HCT116 (cell line): ENCODE measurements at regions not wholly inside any gene's neighbourhood (a gene's known extent, or its start where the extent isn't known, plus 50 kb on each side); places are given as distances from the start of the nearest gene placed in this dataset.

Source experiments
- ATAC-seq: fragments of 200-7000 bp; cut with Tn5 transposase; 2 replicates; pipeline ENCODE4 v1.9.1; 2020; ENCODE audit warnings: mild to moderate bottlenecking, moderate library complexity
- BruUV-seq: library from RNA; stranded (reverse); fragments of 400-500 nt; replicated peaks from 2 replicates; lab custom pipeline; 2021; lab: Mats Ljungman, UMichigan
- CTCF ChIA-PET: fragments of 300-600 bp; sonication (Branson Sonifier 250); formaldehyde crosslinking; loops from one replicate; lab custom pipeline; 2021; ENCODE audit warnings: antibody characterized with exemption; lab: Charles Lee
- POLR2A ChIA-PET: fragments of 300-600, 350-600 bp; sonication (Branson Sonifier 250); formaldehyde crosslinking; loops from one replicate; lab custom pipeline; 2021; ENCODE audit warnings: antibody characterized with exemption; lab: Charles Lee
- RAD21 ChIA-PET, 2 experiments: fragments of 300-600 bp; sonication (Branson Sonifier 250); formaldehyde crosslinking; loops; one replicate each; lab custom pipeline; 2023; ENCODE audit warnings: low total read pairs in 2 of 2; ENCODE audit not compliant: uncharacterized antibody in 2 of 2, unreplicated experiment in 2 of 2, low non-redundant PET in 1 of 2; lab: Charles Lee
- DNase-seq: peaks from one replicate; pipeline ENCODE4 v3.0.0-alpha.2; 2010; ENCODE audit warnings: low read depth, low spot score
- H2AFZ ChIP-seq: fragments of 200-600 bp; shearing (Covaris generic), sonication (generic); 2 replicates; pipeline ENCODE4 v1.6.1; 2017; ENCODE audit warnings: low read depth, mixed run types, mixed read lengths, antibody characterized with exemption, low read length; ENCODE audit not compliant: poor library complexity, severe bottlenecking
- H3K27ac ChIP-seq: 2 replicates; pipeline ENCODE4 v1.5.1; 2012; ENCODE audit warnings: low read depth, low read length
- H3K27me3 ChIP-seq: fragments of 200-600 bp; sonication (generic); 2 replicates; pipeline ENCODE4 v1.6.1; 2016; ENCODE audit warnings: mixed run types, low read length, mixed read lengths; ENCODE audit not compliant: insufficient read depth
- H3K36me3 ChIP-seq, 2 experiments: fragments of 200-500 bp in 1 of 2; fragments of 200-600 bp in 1 of 2; sonication (Bioruptor generic) in 1 of 2; sonication (generic) in 1 of 2; 2 replicates each; pipeline versions ENCODE4 v1.5.1 to v1.6.1; 2014 to 2016; ENCODE audit warnings: low read length in 2 of 2, inconsistent platforms in 1 of 2, mixed read lengths in 1 of 2, mixed run types in 1 of 2; ENCODE audit not compliant: insufficient read depth in 2 of 2, control insufficient read depth in 1 of 2
- H3K4me1 ChIP-seq, 2 experiments: fragments of 200-600 bp in 1 of 2; sonication (generic) in 1 of 2; 2 replicates each; pipeline versions ENCODE4 v1.5.1 to v1.6.1; 2012 to 2017; ENCODE audit warnings: low read length in 2 of 2, inconsistent platforms in 1 of 2, mild to moderate bottlenecking in 1 of 2, mixed read lengths in 1 of 2, mixed run types in 1 of 2, moderate library complexity in 1 of 2; ENCODE audit not compliant: insufficient read depth in 2 of 2, control insufficient read depth in 1 of 2
- H3K4me2 ChIP-seq: fragments of 200-600 bp; sonication (generic); 2 replicates; pipeline ENCODE4 v1.6.1; 2017; ENCODE audit warnings: mixed run types, low read length, mixed read lengths
- H3K4me3 ChIP-seq, 2 experiments: fragments of 200-600 bp in 1 of 2; sonication (generic) in 1 of 2; replicated peaks in 1 of 2; 2 replicates each; pipeline ENCODE4 v1.5.1; 2011 to 2016; ENCODE audit warnings: low read length in 2 of 2, control low read depth in 1 of 2, low read depth in 1 of 2, mild to moderate bottlenecking in 1 of 2, mixed read lengths in 1 of 2, mixed run types in 1 of 2
- H3K79me2 ChIP-seq: fragments of 200-600 bp; sonication (generic); 2 replicates; pipeline ENCODE4 v1.6.1; 2017; ENCODE audit warnings: mild to moderate bottlenecking, mixed run types, low read length, moderate library complexity, mixed read lengths; ENCODE audit not compliant: insufficient read depth
- H3K9ac ChIP-seq: fragments of 200-600 bp; sonication (generic); 2 replicates; pipeline ENCODE4 v1.6.1; 2016; ENCODE audit warnings: low read length, mixed read lengths
- H3K9me2 ChIP-seq: fragments of 200-600 bp; sonication (generic), shearing (Covaris generic); 2 replicates; pipeline ENCODE4 v1.6.1; 2017; ENCODE audit warnings: mixed run types, mild to moderate bottlenecking, moderate library complexity; ENCODE audit not compliant: insufficient read depth
- H3K9me3 ChIP-seq, 2 experiments: fragments of 200-500 bp in 1 of 2; fragments of 200-600 bp in 1 of 2; sonication (Bioruptor generic) in 1 of 2; sonication (generic) in 1 of 2; 2 replicates each; pipeline ENCODE4 v1.6.1; 2014 to 2017; ENCODE audit warnings: low read length in 2 of 2, mixed read lengths in 2 of 2, inconsistent platforms in 1 of 2, low read depth in 1 of 2, mild to moderate bottlenecking in 1 of 2, mixed run types in 1 of 2, moderate library complexity in 1 of 2; ENCODE audit not compliant: control insufficient read depth in 1 of 2, insufficient read depth in 1 of 2
- H4K20me1 ChIP-seq: fragments of 200-600 bp; sonication (generic), shearing (Covaris generic); 2 replicates; pipeline ENCODE4 v1.6.1; 2017; ENCODE audit warnings: mixed run types, mild to moderate bottlenecking, moderate library complexity; ENCODE audit not compliant: insufficient read depth
- ATF3 ChIP-seq: IDR thresholded peaks from 2 replicates; pipeline ENCODE4 v1.6.1; 2012
- EGR1 ChIP-seq: IDR thresholded peaks from 2 replicates; pipeline ENCODE4 v1.6.1; 2012; ENCODE audit warnings: low read depth
- ELF1 ChIP-seq: IDR thresholded peaks from 2 replicates; pipeline ENCODE4 v1.6.1; 2012; ENCODE audit warnings: low read depth, borderline replicate concordance
- EZH2 ChIP-seq: fragments of 200-600 bp; sonication (generic); IDR thresholded peaks from 2 replicates; pipeline ENCODE4 v1.6.1; 2017; ENCODE audit warnings: antibody characterized with exemption, mixed run types
- EZH2phosphoT487 ChIP-seq: fragments of 200-600 bp; IDR thresholded peaks from 2 replicates; pipeline ENCODE4 v1.6.1; 2018; ENCODE audit warnings: antibody characterized with exemption, borderline replicate concordance
- JUND ChIP-seq: IDR thresholded peaks from 2 replicates; pipeline ENCODE4 v1.6.1; 2012
- POLR2A ChIP-seq: IDR thresholded peaks from 2 replicates; pipeline ENCODE4 v1.7.0; 2011; ENCODE audit warnings: borderline replicate concordance; ENCODE audit not compliant: insufficient read depth, insufficient read length; ENCODE audit errors: extremely low read depth
- SIN3A ChIP-seq: IDR thresholded peaks from 2 replicates; pipeline ENCODE4 v1.6.1; 2012; ENCODE audit warnings: low read depth
- SP1 ChIP-seq: IDR thresholded peaks from 2 replicates; pipeline ENCODE4 v1.6.1; 2012; ENCODE audit warnings: low read depth
- SRF ChIP-seq: IDR thresholded peaks from 2 replicates; pipeline ENCODE4 v1.6.1; 2012; ENCODE audit warnings: low read depth
- YY1 ChIP-seq: IDR thresholded peaks from 2 replicates; pipeline ENCODE4 v1.6.1; 2011; ENCODE audit warnings: low read length, low read depth, moderate library complexity, mild to moderate bottlenecking; ENCODE audit not compliant: insufficient replicate concordance; ENCODE audit errors: extremely low read depth
- ZNF274 ChIP-seq: fragments of 200-500 bp; sonication (Bioruptor generic); IDR thresholded peaks from 2 replicates; pipeline ENCODE4 v1.6.1; 2014; ENCODE audit warnings: mild to moderate bottlenecking, low read depth, low read length, inconsistent platforms
- intact Hi-C: fragments of 100-400 bp; cut with micrococcal nuclease; formaldehyde crosslinking; loops from 2 replicates; pipeline ENCODE4 v1.10.0; 2022
- TF ChIP-seq, protein P1 (sequence below): IDR thresholded peaks from 2 replicates; pipeline ENCODE4 v1.6.1; 2012; ENCODE audit warnings: low read depth

GRCh38 chr12:14211947-14212387, 153.5 kb upstream of the ATF7IP start:
- POLR2A ChIA-PET, result no interaction called here
- ATAC-seq (no peak), DNase-seq (no peak)
- RAD21 ChIA-PET, result no interaction called here
- H3K36me3 ChIP-seq, result no peaks in the 10 kb centered on the region
- no peak overlapping the region for H3K27ac ChIP-seq
- H3K4me1 ChIP-seq, result peaks cover 28 to 47% of the 10 kb centered on the region in 2 experiments
- no peaks in the 10 kb centered on the region for H3K79me2 ChIP-seq
- no peak overlapping the region for H2AFZ ChIP-seq
- H3K9me2 ChIP-seq, result no peaks in the 10 kb centered on the region
- intact Hi-C loops, result no loop called here
- H3K9ac ChIP-seq, result no peak overlapping the region
- no peaks in the 10 kb centered on the region for H4K20me1 ChIP-seq
- CTCF ChIA-PET, result no interaction called here
- H3K9me3 ChIP-seq, result no peaks in the 10 kb centered on the region
- no peak overlapping the region for H3K4me2 ChIP-seq
- no peaks in the 10 kb centered on the region for H3K27me3 ChIP-seq
- H3K4me3 ChIP-seq, result no peak overlapping the region
- BruUV-seq, result no TSS peak
- TF ChIP-seq SIN3A (no peak), SP1 (no peak), ZNF274 (no peak), YY1 (no peak), EZH2phosphoT487 (no peak)
- TF ChIP-seq, protein P1, sequence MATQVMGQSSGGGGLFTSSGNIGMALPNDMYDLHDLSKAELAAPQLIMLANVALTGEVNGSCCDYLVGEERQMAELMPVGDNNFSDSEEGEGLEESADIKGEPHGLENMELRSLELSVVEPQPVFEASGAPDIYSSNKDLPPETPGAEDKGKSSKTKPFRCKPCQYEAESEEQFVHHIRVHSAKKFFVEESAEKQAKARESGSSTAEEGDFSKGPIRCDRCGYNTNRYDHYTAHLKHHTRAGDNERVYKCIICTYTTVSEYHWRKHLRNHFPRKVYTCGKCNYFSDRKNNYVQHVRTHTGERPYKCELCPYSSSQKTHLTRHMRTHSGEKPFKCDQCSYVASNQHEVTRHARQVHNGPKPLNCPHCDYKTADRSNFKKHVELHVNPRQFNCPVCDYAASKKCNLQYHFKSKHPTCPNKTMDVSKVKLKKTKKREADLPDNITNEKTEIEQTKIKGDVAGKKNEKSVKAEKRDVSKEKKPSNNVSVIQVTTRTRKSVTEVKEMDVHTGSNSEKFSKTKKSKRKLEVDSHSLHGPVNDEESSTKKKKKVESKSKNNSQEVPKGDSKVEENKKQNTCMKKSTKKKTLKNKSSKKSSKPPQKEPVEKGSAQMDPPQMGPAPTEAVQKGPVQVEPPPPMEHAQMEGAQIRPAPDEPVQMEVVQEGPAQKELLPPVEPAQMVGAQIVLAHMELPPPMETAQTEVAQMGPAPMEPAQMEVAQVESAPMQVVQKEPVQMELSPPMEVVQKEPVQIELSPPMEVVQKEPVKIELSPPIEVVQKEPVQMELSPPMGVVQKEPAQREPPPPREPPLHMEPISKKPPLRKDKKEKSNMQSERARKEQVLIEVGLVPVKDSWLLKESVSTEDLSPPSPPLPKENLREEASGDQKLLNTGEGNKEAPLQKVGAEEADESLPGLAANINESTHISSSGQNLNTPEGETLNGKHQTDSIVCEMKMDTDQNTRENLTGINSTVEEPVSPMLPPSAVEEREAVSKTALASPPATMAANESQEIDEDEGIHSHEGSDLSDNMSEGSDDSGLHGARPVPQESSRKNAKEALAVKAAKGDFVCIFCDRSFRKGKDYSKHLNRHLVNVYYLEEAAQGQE, result no peak

- H3K9me3 ChIP-seq, result no peaks in the 10 kb centered on the region
- no peak overlapping the region for H3K9ac ChIP-seq
- peak overlapping the region; percentile 37 for H2AFZ ChIP-seq
- peaks cover 14 to 33% of the 10 kb centered on the region in 2 experiments; a peak in 3 of 4 replicates for H3K4me1 ChIP-seq
- intact Hi-C loops, result no loop called here
- no peak overlapping the region for H3K4me3 ChIP-seq
- no peaks in the 10 kb centered on the region for H3K79me2 ChIP-seq
- H3K4me2 ChIP-seq, result peak overlapping the region; percentile 31
- no peak overlapping the region for H3K27ac ChIP-seq
- peak; percentile 36; the same call in 1 of the 2 replicates for ATAC-seq
- BruUV-seq, result no TSS peak
- peak; percentile 2 for DNase-seq
- H3K9me2 ChIP-seq, result no peaks in the 10 kb centered on the region
- CTCF ChIA-PET, result interaction anchor here (0.7 kb wide), 1 partner anchor 25 kb away, joined by 4 read pairs; no protein-coding TSS in a partner anchor
- no peaks in the 10 kb centered on the region for H3K27me3 ChIP-seq
- H3K36me3 ChIP-seq, result no peaks in the 10 kb centered on the region
- H4K20me1 ChIP-seq, result no peaks in the 10 kb centered on the region
- POLR2A ChIA-PET, result no interaction called here
- RAD21 ChIA-PET, result no interaction called here
- TF ChIP-seq JUND (no peak), SRF (no peak), EZH2 (no peak), ATF3 (no peak), POLR2A (no peak), EGR1 (no peak), SIN3A (no peak), ELF1 (no peak)
Measured at GRCh38 chr12:14213542-14213941, 151.9 kb upstream of the ATF7IP start.
